GM12892 (cell line): ENCODE measurements at regions not wholly inside any gene's neighbourhood (a gene's known extent, or its start where the extent isn't known, plus 50 kb on each side); places are given as distances from the start of the nearest gene placed in this dataset.

ENCODE experiments used
- POLR2A ChIP-seq: IDR thresholded peaks from 2 replicates; pipeline ENCODE4 v1.6.1; 2011; ENCODE audit warnings: low read depth, low read length, control low read depth
- POLR2AphosphoS5 ChIP-seq: IDR thresholded peaks from 2 replicates; pipeline ENCODE4 v1.6.1; 2011; ENCODE audit warnings: low read depth, low read length, control low read depth
- TAF1 ChIP-seq: IDR thresholded peaks from 2 replicates; pipeline ENCODE4 v1.6.1; 2011; ENCODE audit warnings: low read depth, mild to moderate bottlenecking, control low read depth, low read length, borderline replicate concordance

DNA sequence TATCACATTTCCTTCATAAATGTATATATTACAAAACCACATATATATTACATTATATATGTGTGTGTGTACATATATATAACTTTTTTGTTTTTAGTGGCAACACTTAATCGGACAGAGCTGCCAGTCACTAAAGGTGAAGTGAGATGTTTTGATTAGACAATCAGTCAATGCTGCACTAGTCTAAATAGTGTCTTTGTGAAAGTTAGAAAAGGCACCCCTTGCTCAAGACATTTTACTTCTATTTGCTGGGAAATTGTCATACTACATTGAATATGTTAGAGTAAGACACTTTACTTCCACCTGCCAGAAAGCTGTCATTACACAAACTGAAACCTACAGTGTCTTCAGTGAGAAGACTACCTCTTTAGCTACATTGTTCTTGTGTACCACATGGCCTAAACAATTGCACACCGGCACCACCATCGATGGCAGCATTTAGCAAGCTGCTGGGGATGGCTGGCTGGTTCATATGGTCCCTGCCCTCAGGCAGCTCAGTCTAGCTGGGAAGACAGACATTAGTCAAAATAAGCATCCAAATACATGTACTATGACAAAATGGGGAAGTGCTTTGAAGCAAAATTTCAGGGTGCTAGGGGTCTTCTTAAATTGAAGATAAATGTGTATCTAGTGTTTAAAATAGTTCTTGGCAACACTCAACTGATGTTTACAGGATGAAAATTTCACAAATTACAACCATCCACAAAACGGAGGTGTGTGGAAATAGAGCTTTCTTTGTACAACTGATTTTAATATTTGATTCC, 148.1 kb upstream of the GATB start:
- TF ChIP-seq POLR2A = no peak
- TF ChIP-seq POLR2AphosphoS5 = no peak
- no peak for TF ChIP-seq TAF1
